ENCODE measurements at regions not wholly inside any gene's neighbourhood (a gene's known extent, or its start where the extent isn't known, plus 50 kb on each side); places are given as distances from the start of the nearest gene placed in this dataset.

GRCh38 chr20:60132162-60132826 lies 174.1 kb downstream of the CDH26 start:
- H3K27me3 ChIP-seq (ENCODE audit: insufficient read depth, poor library complexity, severe bottlenecking), result no peaks in the 10 kb centered on the region
- H3K4me3 ChIP-seq (replicated peaks; ENCODE audit: insufficient read depth, low read length), result no peak overlapping the region
- H3K27ac ChIP-seq (replicated peaks), result peak overlapping the region; percentile 63
- no peak for TF ChIP-seq SPI1 (IDR thresholded peaks at IDR 0.05; ENCODE audit: borderline replicate concordance, low read depth)
- TF ChIP-seq CTCF (IDR thresholded peaks at IDR 0.05; ENCODE audit: insufficient read depth, low read length), result no peak
- TF ChIP-seq REST (IDR thresholded peaks at IDR 0.05; ENCODE audit: insufficient replicate concordance, low read depth), result no peak
- no peak for TF ChIP-seq GABPA (IDR thresholded peaks at IDR 0.05; ENCODE audit: low read depth)
- TF ChIP-seq POLR2AphosphoS5 (IDR thresholded peaks at IDR 0.05; ENCODE audit: low read depth), result no peak
- DNase-seq (ENCODE audit: low read depth in 1 of 2, low spot score in 1 of 2), result no peak

- Histone ChIP-seq H3K27ac (replicated peaks) (no peak overlapping the region), H3K4me3 (replicated peaks; ENCODE audit: insufficient read depth, low read length) (no peak overlapping the region), H3K27me3 (ENCODE audit: insufficient read depth, poor library complexity, severe bottlenecking) (no peaks in the 10 kb centered on the region)
- peak in 1 of 2 experiments; percentile 30 for DNase-seq (ENCODE audit: low read depth in 1 of 2, low spot score in 1 of 2)
- TF ChIP-seq SPI1 (IDR thresholded peaks at IDR 0.05; ENCODE audit: borderline replicate concordance, low read depth) (peak; percentile 32; the same call in 1 of the 2 replicates), POLR2AphosphoS5 (IDR thresholded peaks at IDR 0.05; ENCODE audit: low read depth) (no peak)
Measured at GRCh38 chr20:60132827-60133670, 174.8 kb downstream of the CDH26 start.

GRCh38 chr20:60135276-60135675 lies 177.1 kb downstream of the CDH26 start:
- no peak for DNase-seq (ENCODE audit: low read depth in 1 of 2, low spot score in 1 of 2)
- TF ChIP-seq REST (IDR thresholded peaks at IDR 0.05; ENCODE audit: insufficient replicate concordance, low read depth), result no peak
- TF ChIP-seq GABPA (IDR thresholded peaks at IDR 0.05; ENCODE audit: low read depth), result no peak
- no peak for TF ChIP-seq POLR2AphosphoS5 (IDR thresholded peaks at IDR 0.05; ENCODE audit: low read depth)
- TF ChIP-seq CTCF (IDR thresholded peaks at IDR 0.05; ENCODE audit: insufficient read depth, low read length), result no peak
- TF ChIP-seq SPI1 (IDR thresholded peaks at IDR 0.05; ENCODE audit: borderline replicate concordance, low read depth), result no peak
- no peaks in the 10 kb centered on the region for H3K27me3 ChIP-seq (ENCODE audit: insufficient read depth, poor library complexity, severe bottlenecking)
- H3K4me3 ChIP-seq (replicated peaks; ENCODE audit: insufficient read depth, low read length), result no peak overlapping the region
- H3K27ac ChIP-seq (replicated peaks), result no peak overlapping the region

GRCh38 chr20:60136645-60137401 lies 178.6 kb downstream of the CDH26 start:
- no peak overlapping the region for H3K4me3 ChIP-seq (replicated peaks; ENCODE audit: insufficient read depth, low read length)
- no peak for DNase-seq (ENCODE audit: low read depth in 1 of 2, low spot score in 1 of 2)
- no peaks in the 10 kb centered on the region for H3K27me3 ChIP-seq (ENCODE audit: insufficient read depth, poor library complexity, severe bottlenecking)
- H3K27ac ChIP-seq (replicated peaks), result no peak overlapping the region
- peak; percentile 46; the same call in 1 of the 2 replicates for TF ChIP-seq GABPA (IDR thresholded peaks at IDR 0.05; ENCODE audit: low read depth)
- no peak for TF ChIP-seq SPI1 (IDR thresholded peaks at IDR 0.05; ENCODE audit: borderline replicate concordance, low read depth)
- TF ChIP-seq POLR2AphosphoS5 (IDR thresholded peaks at IDR 0.05; ENCODE audit: low read depth), result 0 out of 2 replicates have a peak, but pooled peaks have one; percentile 18
- TF ChIP-seq REST (IDR thresholded peaks at IDR 0.05; ENCODE audit: insufficient replicate concordance, low read depth), result no peak
- TF ChIP-seq CTCF (IDR thresholded peaks at IDR 0.05; ENCODE audit: insufficient read depth, low read length), result no peak

Data from HL-60 (cell line).